Hypothalamus (tissue), 51 donors: ENCODE measurements at regions not wholly inside any gene's neighbourhood (a gene's known extent, or its start where the extent isn't known, plus 50 kb on each side); places are given as distances from the start of the nearest gene placed in this dataset.

Experiments
- DNase-seq, 51 donors: peaks; one replicate each; lab custom pipeline; 2025; lab: John Stamatoyannopoulos, UW

DNA sequence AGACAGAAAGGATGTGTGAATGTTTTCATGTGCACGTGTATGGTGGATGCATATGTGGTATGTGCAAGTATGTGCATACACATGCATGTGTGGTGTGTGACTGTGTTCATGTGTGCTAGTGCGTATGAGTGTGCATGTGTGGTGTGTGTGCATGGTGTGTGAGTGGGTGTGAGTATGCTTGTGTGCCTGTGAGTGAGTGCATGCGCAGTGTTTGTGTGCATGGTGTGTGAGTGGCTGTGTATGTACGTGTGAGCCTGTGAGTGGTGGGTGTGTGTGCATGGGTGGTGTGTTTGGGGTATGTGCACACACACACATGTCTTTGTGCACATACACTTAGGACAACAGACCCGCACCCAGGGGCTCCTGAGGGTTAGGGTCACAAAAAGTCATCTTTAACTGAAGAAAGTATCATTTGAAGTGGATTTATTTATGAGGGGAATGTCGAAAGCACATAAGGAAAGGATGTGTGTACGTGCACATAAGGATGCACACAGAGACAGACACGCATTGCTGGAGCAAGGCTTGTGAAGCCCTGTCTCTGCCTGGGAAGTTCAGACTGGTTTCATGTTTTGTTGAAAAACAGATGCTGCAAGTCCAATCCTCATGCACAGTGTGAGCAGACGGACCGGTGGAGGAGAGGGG lies 237.0 kb downstream of the SYK start:
- DNase-seq = no peak

DNA sequence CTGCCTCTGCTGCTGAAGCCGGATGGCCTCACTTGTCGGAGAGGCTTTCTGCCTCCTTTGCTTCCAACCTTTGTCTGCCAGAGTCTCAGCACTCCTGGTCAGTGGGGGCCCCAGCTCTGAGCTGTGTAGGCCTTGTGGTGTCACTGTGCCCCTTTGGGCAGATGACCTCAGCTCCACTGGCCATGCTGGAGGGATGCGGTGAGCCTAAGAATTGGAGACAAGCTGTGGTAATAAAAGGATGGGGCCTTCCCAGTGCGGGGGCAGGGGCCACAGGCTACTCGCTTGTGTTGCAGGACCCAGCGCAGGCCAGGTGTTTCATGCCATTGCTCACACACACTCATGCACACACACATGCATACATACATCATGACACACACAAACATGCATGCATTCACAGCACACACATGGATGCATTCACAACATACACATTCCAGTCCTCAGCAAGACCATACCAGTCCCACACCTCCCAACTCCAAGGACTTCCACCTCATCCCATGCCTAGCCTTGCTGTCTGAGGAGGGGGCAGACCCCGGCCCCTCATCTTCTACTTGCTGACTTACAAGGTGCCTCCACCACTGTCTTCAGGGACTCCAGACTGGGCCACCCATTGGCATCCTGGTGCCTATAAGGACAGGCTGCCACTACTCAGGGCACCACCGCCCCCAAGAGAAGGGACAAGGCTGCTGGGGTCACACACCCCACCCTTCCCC lies 237.7 kb downstream of the SYK start:
- no peak for DNase-seq

DNA sequence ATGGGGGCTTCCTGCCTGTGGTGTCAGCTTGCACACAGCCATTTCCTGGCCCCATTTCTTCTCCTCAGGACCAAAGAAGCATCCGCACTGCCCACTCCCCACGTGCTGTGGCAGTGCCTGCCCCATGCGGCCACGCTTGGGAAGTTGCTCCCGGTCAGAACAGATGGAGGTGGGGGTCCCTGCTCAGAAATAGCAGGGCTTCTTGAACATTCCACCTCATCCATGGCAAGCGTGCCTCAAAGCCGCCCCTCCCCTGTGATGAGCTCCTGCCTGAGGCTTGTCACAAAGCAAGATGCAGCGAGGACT lies 238.2 kb downstream of the SYK start:
- DNase-seq = no peak

DNA sequence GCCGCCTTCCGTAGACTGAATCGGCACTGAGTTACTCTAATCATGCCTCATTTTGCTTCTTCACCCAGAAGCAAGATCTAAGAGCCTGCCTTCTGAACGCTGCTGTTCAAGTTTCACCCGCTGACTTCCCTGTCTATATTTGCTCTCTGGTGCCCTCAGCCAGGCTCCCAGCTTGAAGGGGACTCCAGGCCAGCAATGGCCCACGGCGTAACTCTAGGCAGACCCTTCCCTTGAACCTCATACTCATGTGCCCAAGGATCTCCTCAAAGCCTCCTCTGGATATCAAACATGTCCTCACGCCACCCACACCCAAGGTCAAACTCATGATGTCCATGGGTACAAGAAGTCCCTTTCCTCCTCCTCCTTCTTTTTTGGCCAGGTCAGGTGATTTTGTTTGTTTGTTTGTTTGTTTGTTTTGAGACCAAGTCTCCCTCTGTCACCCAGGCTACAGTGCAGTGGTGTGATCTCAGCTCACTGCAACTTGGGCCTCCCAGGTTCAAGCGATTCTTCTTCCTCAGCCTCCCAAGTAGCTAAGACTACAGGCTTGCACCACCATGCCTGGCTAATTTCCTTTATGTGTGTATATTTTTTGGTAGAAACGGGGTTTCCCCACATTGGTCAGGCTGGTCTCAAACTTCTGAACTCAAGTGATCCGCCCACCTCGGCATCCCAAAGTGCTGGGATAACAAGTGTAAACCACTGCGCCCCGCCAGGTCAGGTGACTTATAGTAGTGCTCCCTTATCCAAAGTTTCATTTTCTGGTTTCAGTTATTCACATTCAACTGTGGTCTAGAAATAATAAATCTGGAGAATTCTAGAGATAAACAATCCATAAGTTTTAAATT lies 239.0 kb downstream of the SYK start:
- DNase-seq = no peak

DNA sequence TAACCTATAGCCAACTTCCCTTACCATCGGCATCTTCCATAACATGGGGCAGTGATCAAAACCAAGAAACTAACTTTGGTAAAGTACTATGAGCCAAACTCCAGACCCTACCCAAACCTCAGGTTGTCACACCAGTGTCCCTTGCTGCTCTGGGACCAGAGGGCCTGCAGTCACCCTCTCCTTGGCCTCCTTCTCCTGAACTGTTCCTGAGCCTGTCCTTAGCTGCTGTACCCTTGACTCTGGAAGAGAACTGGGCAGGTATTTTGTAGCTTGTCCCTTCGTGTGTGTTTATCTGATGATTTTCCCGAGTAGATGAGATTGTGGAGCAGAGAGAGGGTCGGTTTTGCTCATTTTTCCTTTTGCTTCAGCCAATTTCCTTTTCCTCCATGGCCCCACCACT lies 240.4 kb downstream of the SYK start:
- no peak for DNase-seq

DNA sequence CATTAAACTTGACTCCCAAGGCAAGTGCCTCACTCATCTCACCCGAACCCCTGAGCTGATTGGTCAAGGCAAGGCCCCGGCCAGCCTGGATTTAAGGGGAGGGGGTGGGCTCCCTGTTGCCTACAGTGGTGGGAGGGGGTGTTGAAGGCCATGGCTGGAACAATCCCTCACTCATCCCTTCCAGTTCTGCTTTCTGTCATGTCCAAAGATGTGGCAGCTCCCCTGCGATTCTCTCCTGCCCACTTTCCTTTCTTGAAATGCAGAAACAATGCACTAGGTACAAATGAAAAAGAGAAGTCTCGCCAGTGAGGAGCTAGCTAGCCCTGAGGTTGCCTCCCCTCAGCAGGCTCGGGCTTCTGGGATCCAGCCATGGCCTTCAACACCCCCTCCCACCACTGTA lies 240.9 kb downstream of the SYK start:
- DNase-seq = no peak

DNA sequence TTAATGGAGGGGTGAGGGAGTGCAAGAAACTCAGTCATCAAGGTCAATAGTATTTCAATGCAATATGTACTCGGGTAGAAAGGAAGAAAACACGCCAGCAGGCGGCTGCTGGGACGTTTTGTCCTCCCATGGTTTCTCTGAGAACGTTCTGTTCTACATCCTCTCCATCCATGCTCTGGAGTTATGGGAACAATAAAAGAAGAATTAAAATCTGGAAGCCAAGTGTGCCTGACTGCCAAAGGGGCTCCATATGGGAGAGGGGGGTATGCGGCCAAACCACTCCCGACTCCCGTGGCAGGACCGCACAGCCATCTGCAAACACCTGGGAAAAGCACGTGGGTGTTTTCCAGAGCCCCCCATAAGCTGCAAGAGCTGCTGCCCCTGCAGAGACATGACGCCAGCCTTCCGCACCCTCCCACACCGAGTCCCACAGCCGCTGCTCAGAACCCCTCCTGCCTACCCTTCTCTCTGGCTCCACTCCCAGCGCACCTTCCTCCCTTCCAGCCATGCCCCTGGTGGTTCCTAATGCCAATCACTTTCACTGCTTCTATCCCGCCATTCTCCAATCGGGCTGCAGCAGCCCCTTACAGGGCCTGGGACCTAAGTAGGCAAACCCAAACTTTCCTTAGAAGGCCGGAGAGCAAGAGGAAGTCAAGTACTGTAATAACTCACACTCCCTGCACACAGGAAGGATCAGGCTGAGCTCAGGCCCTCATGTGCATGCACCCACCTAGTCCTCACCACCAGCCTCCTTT lies 241.6 kb downstream of the SYK start:
- no peak for DNase-seq

DNA sequence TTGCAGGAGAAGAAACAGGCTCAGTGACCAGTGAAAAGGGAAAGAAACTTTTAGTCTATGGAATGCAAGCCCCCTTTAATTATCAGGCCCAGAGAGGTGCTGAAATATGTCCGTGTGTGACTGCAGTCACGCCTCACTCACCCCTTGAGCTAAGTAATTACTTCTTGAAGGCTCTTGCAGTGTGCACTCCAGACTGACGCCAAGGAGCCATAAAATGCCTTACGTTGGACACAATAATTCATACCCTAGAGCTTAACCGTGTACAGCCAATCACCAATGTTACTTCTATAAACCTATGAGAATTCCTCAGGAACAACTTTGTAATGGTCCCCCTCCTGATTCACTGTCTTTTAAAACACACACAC lies 242.2 kb downstream of the SYK start:
- no peak for DNase-seq

DNA sequence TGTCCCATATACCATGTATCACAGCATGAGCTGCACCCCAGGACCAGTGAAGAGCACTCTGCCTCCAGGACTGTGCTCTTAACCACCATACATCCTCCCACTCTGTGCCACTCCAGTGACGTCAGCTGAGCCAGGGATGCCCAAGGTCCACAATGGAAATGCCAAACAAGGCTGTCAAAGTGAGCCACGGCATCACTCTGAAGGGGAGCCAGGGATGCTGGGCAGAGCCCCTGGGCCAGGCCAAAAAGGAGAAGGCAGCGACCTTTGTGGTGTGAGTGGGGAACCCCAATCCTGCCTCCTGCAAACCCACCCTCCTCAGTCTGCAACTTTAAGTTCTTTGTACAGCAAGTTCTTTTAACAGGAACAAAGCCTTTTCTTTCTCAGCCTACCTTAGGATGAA lies 242.7 kb downstream of the SYK start:
- DNase-seq = no peak

DNA sequence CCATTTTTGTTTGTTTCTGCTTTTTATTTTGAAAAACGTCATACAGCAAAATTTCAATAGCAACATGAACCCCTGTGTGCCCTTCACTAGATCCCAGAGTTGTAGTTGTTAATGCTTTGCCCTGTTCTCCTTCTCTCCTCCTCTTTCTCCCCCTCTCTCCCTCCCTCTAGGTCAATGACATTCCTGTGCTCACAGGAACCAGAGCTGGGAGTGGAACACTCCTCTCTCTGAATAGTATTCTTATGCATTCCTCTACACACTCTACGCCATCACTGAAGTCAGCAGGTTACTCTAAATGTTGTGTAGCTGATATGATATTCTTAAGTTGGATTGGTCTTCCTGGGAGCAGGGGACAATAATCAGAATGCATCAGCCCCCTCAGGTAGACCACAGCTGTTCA lies 243.4 kb downstream of the SYK start:
- no peak for DNase-seq

DNA sequence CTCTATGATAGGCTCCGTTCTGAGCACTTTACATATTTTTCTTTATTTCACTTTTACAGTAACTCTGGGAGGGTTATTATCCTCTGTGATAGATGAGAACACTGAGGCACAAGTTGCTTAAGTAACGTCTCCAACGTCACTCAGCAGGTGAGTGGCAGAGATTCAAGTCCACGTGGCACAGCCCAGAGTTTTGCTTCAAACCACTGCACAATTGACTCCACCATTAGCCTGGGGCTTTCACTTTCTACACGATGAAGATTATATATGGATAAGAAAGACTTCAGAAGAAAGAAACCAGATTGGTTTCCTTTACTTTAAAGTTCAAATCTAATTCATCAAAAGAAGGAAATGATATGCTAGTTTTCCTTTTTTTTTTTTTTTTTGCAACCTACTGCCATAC lies 245.9 kb downstream of the SYK start:
- DNase-seq = no peak

DNA sequence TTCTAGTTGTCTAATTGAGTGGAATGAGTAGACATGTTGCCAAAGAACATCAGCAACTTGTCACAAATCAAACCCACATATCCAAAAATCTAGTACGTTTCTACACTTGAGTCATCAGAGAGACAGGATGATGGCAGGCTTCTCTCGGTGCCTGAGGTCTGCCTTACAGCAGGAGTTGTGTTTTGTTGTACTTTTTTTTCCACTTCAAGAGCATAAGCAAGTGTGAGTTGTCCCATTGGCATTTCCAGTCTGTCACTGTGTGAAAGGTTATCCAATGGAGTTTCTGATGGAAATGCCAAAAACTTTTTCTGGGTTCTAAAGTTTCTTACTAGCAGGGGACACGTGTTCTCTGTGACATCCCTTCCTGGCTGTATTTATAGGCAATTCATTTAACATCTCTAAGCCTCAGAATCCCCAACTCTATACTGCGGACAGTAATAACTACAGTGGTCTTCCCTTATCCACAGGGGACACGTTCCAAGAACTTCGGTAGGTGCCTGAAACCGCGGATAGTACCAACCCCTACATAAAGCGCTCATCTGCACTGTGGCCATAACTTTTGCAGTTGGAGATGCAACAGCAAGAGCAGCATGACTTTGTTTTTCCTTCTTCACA lies 246.5 kb downstream of the SYK start:
- DNase-seq = no peak

DNA sequence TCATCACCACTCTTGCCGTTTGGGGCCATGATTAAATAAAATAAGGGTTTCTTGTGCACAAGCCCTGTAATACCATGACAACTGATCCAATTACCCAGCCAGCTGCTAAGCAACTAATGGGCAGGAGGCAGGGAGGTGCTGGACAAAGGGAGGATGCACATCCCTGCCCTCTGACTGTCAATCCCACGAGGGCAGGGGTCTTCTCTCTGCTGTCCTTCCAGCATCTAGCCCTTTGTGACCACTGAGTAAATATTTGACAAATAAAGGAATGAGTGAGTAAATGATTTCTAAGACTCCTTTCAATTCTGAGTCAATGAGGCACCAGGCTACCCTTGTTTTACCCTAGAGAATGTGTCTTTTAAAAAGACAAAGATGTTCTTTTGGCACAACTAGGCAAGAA lies 247.1 kb downstream of the SYK start:
- DNase-seq = no peak

DNA sequence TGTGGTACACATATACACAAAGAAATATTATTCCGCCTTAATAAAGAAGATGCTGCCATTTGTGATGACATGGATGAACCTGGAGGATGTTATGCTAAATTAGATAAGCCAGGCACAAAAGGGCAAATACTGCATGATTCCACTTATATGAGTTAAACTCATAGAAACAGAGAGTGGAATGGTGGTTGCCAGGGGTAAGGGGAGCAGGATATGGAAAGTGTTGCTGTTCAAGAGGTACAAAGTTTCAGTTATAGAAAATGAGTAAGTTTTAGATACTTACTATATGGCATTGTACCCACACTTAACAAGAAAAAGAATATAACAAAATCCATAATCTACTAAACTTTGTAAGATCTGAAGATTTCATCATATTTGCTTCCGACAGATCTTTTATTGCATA lies 252.2 kb downstream of the SYK start:
- DNase-seq = no peak

DNA sequence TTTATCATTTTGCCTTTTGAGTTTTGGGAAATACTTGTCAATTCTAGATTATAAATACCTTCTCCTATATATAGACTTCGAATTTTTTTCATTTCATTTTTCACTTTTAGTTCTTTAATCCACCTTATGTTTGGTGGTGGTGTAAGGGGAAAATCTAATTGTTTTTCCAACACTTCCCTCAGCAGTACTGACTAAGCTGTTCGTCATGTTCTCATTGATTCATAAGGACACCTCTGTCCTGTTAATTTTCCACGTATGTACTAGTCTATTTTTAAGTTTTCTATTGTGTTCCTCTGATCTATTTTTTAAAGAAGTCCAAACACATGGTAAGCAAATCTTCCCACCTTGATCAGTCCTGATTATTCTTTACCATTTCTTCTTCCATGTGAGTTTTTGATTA lies 254.2 kb downstream of the SYK start:
- no peak for DNase-seq

DNA sequence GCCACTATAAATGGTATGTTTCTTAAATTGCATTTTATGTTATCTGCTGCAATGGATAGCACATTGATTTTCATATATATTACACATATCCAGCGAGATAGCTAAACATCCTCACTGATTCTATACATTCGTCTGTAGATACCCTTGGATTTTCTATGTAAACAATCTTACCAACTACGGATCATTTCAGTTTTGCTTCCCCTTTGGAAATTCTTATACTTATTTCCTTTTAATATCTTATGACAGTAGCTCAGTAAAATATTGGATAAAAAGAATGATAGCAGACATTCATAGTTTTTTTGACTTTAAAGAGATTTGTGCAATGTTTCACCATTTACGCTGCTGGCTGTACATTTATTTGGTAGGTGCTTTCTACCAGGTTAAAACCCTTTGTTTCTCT lies 254.9 kb downstream of the SYK start:
- no peak for DNase-seq

DNA sequence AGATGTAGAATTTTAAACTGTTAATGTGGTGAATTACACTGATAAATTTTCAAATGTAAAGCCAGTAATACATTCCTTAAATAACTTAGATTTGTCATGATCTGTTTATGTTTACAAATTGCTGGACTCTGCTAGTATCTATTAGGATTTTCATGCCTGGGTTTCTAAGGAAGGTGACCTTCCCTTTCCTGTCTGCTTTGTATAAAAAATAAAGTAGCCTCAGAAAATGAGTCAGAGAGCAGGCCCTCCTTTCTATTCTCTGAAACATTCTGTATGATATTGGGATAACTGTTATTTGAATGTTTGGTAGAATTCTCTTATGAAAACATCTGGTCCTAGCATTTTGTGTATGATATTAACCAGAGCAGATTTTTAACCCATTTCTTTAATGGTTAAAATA lies 255.3 kb downstream of the SYK start:
- DNase-seq = no peak

DNA sequence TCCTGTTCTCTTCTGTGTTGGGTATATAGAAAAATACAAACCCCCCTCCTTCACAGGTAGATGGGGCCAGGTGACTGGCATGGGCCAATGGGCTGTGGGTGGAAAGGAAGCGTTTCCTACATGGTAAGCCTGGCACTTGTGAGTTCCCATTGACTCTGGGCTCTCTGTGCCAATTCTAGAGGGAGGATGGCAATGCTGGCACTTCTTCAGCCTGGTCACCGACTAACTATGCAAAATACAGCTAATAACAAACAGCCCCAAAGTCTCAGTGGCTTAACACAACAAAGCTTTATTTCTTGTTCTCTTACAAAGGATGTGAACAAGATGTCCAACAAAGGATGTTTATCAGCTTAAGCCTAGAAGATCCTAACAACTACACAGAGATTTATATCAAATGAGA lies 258.1 kb downstream of the SYK start:
- DNase-seq = no peak

DNA sequence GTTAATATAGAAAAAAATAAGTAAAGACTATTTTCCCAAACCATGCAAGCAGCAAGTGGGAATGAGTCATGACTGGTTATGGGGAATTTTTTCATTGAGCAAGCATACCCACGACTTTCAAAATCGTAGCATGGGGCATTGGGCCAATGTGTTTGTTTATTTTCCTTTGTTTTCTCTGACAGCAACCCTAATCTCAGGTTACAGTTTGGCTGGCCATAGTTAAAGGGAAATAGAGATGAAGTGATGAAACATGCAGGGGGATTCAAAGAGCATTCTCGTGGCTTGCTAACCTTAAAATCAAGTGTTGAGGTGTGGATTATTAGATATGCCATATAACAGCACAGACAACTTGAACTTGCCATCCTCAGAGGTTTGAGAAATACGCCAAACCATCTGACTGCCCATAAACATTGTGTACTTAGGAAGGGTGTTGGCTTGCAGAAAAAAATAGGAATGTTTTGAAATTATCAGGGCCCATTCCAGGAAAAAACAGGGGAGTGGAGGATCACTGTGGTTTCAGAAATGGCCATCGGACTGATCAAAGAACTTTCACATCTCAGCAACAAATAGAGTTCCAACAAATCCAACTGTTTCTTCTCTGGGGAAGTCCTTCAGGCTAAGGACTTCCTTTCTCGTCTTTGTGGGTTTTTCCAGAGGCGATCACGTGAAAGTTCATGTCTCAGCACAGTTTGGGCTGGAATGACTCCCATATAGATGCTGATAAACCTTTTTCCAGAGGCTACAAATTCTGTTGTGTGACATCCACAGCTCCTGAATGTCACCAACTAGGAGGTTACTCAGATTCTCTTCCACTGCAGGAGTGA lies 259.1 kb downstream of the SYK start:
- no peak for DNase-seq

DNA sequence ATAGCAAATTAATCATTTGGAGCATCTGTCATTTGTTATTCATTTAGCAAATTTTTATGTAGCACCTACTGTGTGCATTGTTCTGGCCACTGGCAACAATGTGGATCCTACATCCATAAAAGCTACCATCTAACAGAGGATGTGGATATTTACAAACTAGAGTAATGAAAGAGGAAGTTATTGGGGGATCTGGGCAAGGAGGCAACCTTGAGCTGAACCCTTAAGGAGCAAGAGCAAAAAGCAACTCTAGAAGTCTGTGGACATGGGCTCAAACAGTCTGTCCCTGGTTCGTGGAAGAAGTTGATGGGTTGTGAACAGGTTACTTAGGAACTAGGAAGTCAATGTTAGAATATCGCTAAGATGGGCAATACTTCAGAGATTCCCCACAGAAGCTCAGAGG lies 259.9 kb downstream of the SYK start:
- DNase-seq = no peak
